ENCODE measurements at regions not wholly inside any gene's neighbourhood (a gene's known extent, or its start where the extent isn't known, plus 50 kb on each side); places are given as distances from the start of the nearest gene placed in this dataset.

GRCh38 chr10:125243532-125244253 is 83.3 kb upstream of the CTBP2 start:
- no peak for TF ChIP-seq CTCF (IDR thresholded peaks at IDR 0.05; ENCODE audit: extremely low read depth in 1 of 2, insufficient read depth in 1 of 2, low read depth in 1 of 2, low read length in 2 of 2)
- no peak for TF ChIP-seq MYC (IDR thresholded peaks at IDR 0.05; ENCODE audit: low read depth, low read length)
- no peak for TF ChIP-seq JUN (IDR thresholded peaks at IDR 0.05; ENCODE audit: borderline replicate concordance, insufficient read depth, insufficient read length, low read depth)
- no peak for TF ChIP-seq FOS (IDR thresholded peaks at IDR 0.05; ENCODE audit: borderline replicate concordance, insufficient read depth, low read length)
- TF ChIP-seq GATA2 (IDR thresholded peaks at IDR 0.05; ENCODE audit: insufficient read depth, insufficient read length, low read depth, low read length), result no peak
- TF ChIP-seq POLR2A (IDR thresholded peaks at IDR 0.05; ENCODE audit: low read depth, low read length), result no peak
- Histone ChIP-seq H4K20me1 (replicated peaks; ENCODE audit: control insufficient read depth, extremely low read depth, insufficient read depth, low read length) (no peaks in the 10 kb centered on the region), H3K79me2 (ENCODE audit: control insufficient read depth, insufficient read depth, low read length) (no peaks in the 10 kb centered on the region), H2AFZ (ENCODE audit: low read depth, low read length) (no peak overlapping the region), H3K9ac (replicated peaks; ENCODE audit: extremely low read depth, insufficient read depth, low read length) (no peak overlapping the region), H3K27ac (ENCODE audit: insufficient read depth, low read depth, low read length) (no peak overlapping the region), H3K4me2 (ENCODE audit: insufficient read depth, low read length) (no peak overlapping the region), H3K9me3 (replicated peaks; ENCODE audit: control insufficient read depth, insufficient read depth, low read length) (no peaks in the 10 kb centered on the region), H3K4me1 (ENCODE audit: control insufficient read depth, extremely low read depth, insufficient read depth, low read length) (no peaks in the 10 kb centered on the region), H3K4me3 (replicated peaks in 1 of 3; ENCODE audit: insufficient read depth in 1 of 3, low read depth in 1 of 3, low read length in 3 of 3) (no peak overlapping the region), H3K27me3 (ENCODE audit: control insufficient read depth in 2 of 2, insufficient read depth in 2 of 2, low read length in 2 of 2) (no peaks in the 10 kb centered on the region), H3K9me1 (replicated peaks; ENCODE audit: control insufficient read depth, extremely low read depth, insufficient read depth, low read length) (no peaks in the 10 kb centered on the region), H3K36me3 (ENCODE audit: control insufficient read depth in 2 of 2, extremely low read depth in 1 of 2, insufficient read depth in 2 of 2, low read length in 2 of 2) (no peaks in the 10 kb centered on the region)
- dilution Hi-C loops (cut with MboI; ENCODE audit: extremely low pct_ligation_motif_present, low sequenced_read_pairs) (no loop called here), intact Hi-C loops (cut with micrococcal nuclease) (no loop called here)
- no peak for DNase-seq (ENCODE audit: low read depth, low spot score)
- no peak for FAIRE-seq
- POLR2A ChIA-PET, result no interaction called here
- CTCF ChIA-PET, result no interaction called here
- no TSS peak for BruUV-seq (replicated peaks)

GRCh38 chr10:125238682-125239081 is 78.3 kb upstream of the CTBP2 start:
- Histone ChIP-seq H3K79me2 (ENCODE audit: control insufficient read depth, insufficient read depth, low read length) (no peaks in the 10 kb centered on the region), H3K4me3 (replicated peaks in 1 of 3; ENCODE audit: insufficient read depth in 1 of 3, low read depth in 1 of 3, low read length in 3 of 3) (no peak overlapping the region), H3K27me3 (ENCODE audit: control insufficient read depth in 2 of 2, insufficient read depth in 2 of 2, low read length in 2 of 2) (no peaks in the 10 kb centered on the region), H3K4me1 (ENCODE audit: control insufficient read depth, extremely low read depth, insufficient read depth, low read length) (no peaks in the 10 kb centered on the region), H3K9me1 (replicated peaks; ENCODE audit: control insufficient read depth, extremely low read depth, insufficient read depth, low read length) (no peaks in the 10 kb centered on the region), H3K4me2 (ENCODE audit: insufficient read depth, low read length) (no peak overlapping the region), H3K36me3 (ENCODE audit: control insufficient read depth in 2 of 2, extremely low read depth in 1 of 2, insufficient read depth in 2 of 2, low read length in 2 of 2) (no peaks in the 10 kb centered on the region), H3K9me3 (replicated peaks; ENCODE audit: control insufficient read depth, insufficient read depth, low read length) (no peaks in the 10 kb centered on the region), H4K20me1 (replicated peaks; ENCODE audit: control insufficient read depth, extremely low read depth, insufficient read depth, low read length) (no peaks in the 10 kb centered on the region), H3K9ac (replicated peaks; ENCODE audit: extremely low read depth, insufficient read depth, low read length) (no peak overlapping the region), H2AFZ (ENCODE audit: low read depth, low read length) (no peak overlapping the region), H3K27ac (ENCODE audit: insufficient read depth, low read depth, low read length) (no peak overlapping the region)
- DNase-seq (ENCODE audit: low read depth, low spot score) (no peak), FAIRE-seq (no peak)
- intact Hi-C loops (cut with micrococcal nuclease), result no loop called here
- ChIA-PET CTCF (no interaction called here), POLR2A (no interaction called here)
- dilution Hi-C loops (cut with MboI; ENCODE audit: extremely low pct_ligation_motif_present, low sequenced_read_pairs), result no loop called here
- BruUV-seq (replicated peaks), result no TSS peak
- TF ChIP-seq POLR2AphosphoS5 (IDR thresholded peaks at IDR 0.05; ENCODE audit: insufficient read depth, low read depth, low read length), result no peak
- no peak for TF ChIP-seq MYC (IDR thresholded peaks at IDR 0.05; ENCODE audit: low read depth, low read length)
- no peak for TF ChIP-seq CTCF (IDR thresholded peaks at IDR 0.05; ENCODE audit: extremely low read depth in 1 of 2, insufficient read depth in 1 of 2, low read depth in 1 of 2, low read length in 2 of 2)
- no peak for TF ChIP-seq EZH2 (IDR thresholded peaks at IDR 0.05; ENCODE audit: borderline replicate concordance, low read depth, low read length, severe bottlenecking)
- no peak for TF ChIP-seq JUN (IDR thresholded peaks at IDR 0.05; ENCODE audit: borderline replicate concordance, insufficient read depth, insufficient read length, low read depth)
- TF ChIP-seq, protein P1, sequence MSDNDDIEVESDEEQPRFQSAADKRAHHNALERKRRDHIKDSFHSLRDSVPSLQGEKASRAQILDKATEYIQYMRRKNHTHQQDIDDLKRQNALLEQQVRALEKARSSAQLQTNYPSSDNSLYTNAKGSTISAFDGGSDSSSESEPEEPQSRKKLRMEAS (IDR thresholded peaks at IDR 0.05; ENCODE audit: insufficient read depth, insufficient read length), result no peak
- no peak for TF ChIP-seq GATA2 (IDR thresholded peaks at IDR 0.05; ENCODE audit: insufficient read depth, insufficient read length, low read depth, low read length)
- TF ChIP-seq POLR2A (IDR thresholded peaks at IDR 0.05; ENCODE audit: low read depth, low read length), result no peak
- TF ChIP-seq FOS (IDR thresholded peaks at IDR 0.05; ENCODE audit: borderline replicate concordance, insufficient read depth, low read length), result no peak
